K562 (cell line): ENCODE measurements at regions not wholly inside any gene's neighbourhood (a gene's known extent, or its start where the extent isn't known, plus 50 kb on each side); places are given as distances from the start of the nearest gene placed in this dataset.

Experiments used
- ATAC-seq: fragments of 200-7000 bp; cut with Tn5 transposase; 3 replicates; pipeline ENCODE4 v1.9.1; 2020; ENCODE audit warnings: moderate library complexity
- BruUV-seq: library from RNA; stranded (reverse); fragments of 400-500 nt; replicated peaks from 2 replicates; lab custom pipeline; 2021; lab: Mats Ljungman, UMichigan
- CTCF ChIA-PET: fragments of 300-600 bp; formaldehyde crosslinking; extraction: SDS; loops from one replicate; lab custom pipeline; 2021; ENCODE audit warnings: low intra/inter-chr PET ratio; lab: Yijun Ruan, JAX
- POLR2A ChIA-PET: fragments of 300-600, 350-650 bp; sonication (Branson Sonifier 250); formaldehyde crosslinking; extraction: SDS; loops from one replicate; lab custom pipeline; 2021; ENCODE audit warnings: antibody characterized with exemption, inconsistent platforms; lab: Yijun Ruan, JAX
- DNase-seq, 4 experiments: peaks; one replicate each; pipeline versions ENCODE4 v3.0.0 to v3.0.0-alpha.2; 2011 to 2018; ENCODE audit warnings: low spot score in 3 of 4, mixed read lengths in 3 of 4; ENCODE audit errors: extremely low read depth in 1 of 4
- FAIRE-seq: peaks from 2 replicates; lab custom pipeline; 2011; peaks lifted over from hg19 to GRCh38; lab: Jason Lieb, UNC
- H2AFZ ChIP-seq: 2 replicates; pipeline ENCODE4 v1.6.0; 2011; ENCODE audit warnings: low read depth, low read length, control low read depth, inconsistent platforms
- H3K27ac ChIP-seq: fragments of 200-600 bp; 3 replicates; pipeline ENCODE4 v1.8.0; 2011; ENCODE audit warnings: low read depth, mild to moderate bottlenecking, control low read depth, inconsistent platforms, low read length, moderate library complexity, mixed read lengths; ENCODE audit errors: extremely low read depth
- H3K27me3 ChIP-seq, 2 experiments: fragments of 300-600 bp in 1 of 2; 2 replicates in 1 of 2; 3 replicates in 1 of 2; pipeline versions ENCODE4 v1.6.0 to v1.8.0; 2011; ENCODE audit warnings: inconsistent platforms in 2 of 2, low read length in 2 of 2, mild to moderate bottlenecking in 1 of 2, mixed read lengths in 1 of 2, moderate library complexity in 1 of 2; ENCODE audit not compliant: control insufficient read depth in 2 of 2, insufficient read depth in 2 of 2
- H3K36me3 ChIP-seq: fragments of 300-600 bp; 3 replicates; pipeline ENCODE4 v1.8.0; 2011; ENCODE audit warnings: mild to moderate bottlenecking, low read length, inconsistent platforms; ENCODE audit not compliant: control insufficient read depth, insufficient read depth
- H3K4me1 ChIP-seq, 2 experiments: fragments of 200-600 bp in 1 of 2; replicated peaks in 1 of 2; 2 replicates in 1 of 2; 3 replicates in 1 of 2; pipeline versions ENCODE4 v1.5.1 to v1.8.0; 2011; ENCODE audit warnings: inconsistent platforms in 2 of 2, low read length in 2 of 2, mild to moderate bottlenecking in 1 of 2, mixed read lengths in 1 of 2, moderate library complexity in 1 of 2; ENCODE audit not compliant: control insufficient read depth in 2 of 2, insufficient read depth in 2 of 2
- H3K4me2 ChIP-seq: 2 replicates; pipeline ENCODE4 v1.6.1; 2011; ENCODE audit warnings: low read length, control low read depth, inconsistent platforms, mixed read lengths; ENCODE audit not compliant: insufficient read depth
- H3K4me3 ChIP-seq: fragments of 200-600 bp; sonication (generic), shearing (Covaris generic); 2 replicates; pipeline ENCODE4 v1.5.1; 2016; ENCODE audit warnings: control low read depth, inconsistent platforms
- H3K79me2 ChIP-seq: fragments of 200-600 bp; 3 replicates; pipeline ENCODE4 v1.8.0; 2011; ENCODE audit warnings: low read length, inconsistent platforms; ENCODE audit not compliant: control insufficient read depth, insufficient read depth
- H3K9ac ChIP-seq, 2 experiments: 2 replicates each; pipeline versions ENCODE4 v1.6.0 to v1.6.1; 2011; ENCODE audit warnings: low read depth in 2 of 2, low read length in 2 of 2, control low read depth in 1 of 2, inconsistent platforms in 1 of 2, mild to moderate bottlenecking in 1 of 2, mixed read lengths in 1 of 2; ENCODE audit not compliant: insufficient read depth in 1 of 2
- H3K9me1 ChIP-seq: one replicate; pipeline ENCODE4 v1.6.0; 2011; ENCODE audit warnings: inconsistent platforms, mild to moderate bottlenecking, low read length, moderate library complexity; ENCODE audit not compliant: control insufficient read depth, insufficient read depth
- H3K9me3 ChIP-seq: replicated peaks from 2 replicates; pipeline ENCODE4 v1.5.1; 2011; ENCODE audit warnings: low read depth, low read length, inconsistent platforms; ENCODE audit not compliant: control insufficient read depth, insufficient read depth
- H4K20me1 ChIP-seq: replicated peaks from 2 replicates; pipeline ENCODE4 v1.6.1; 2011; ENCODE audit warnings: low read length, inconsistent platforms, mixed read lengths; ENCODE audit not compliant: control insufficient read depth, insufficient read depth
- BCOR ChIP-seq: fragments of 450-650 bp; IDR thresholded peaks from 2 replicates; pipeline ENCODE4 v1.6.1; 2016
- CHD4 ChIP-seq: fragments of 200-600 bp; sonication (generic); IDR thresholded peaks from 3 replicates; pipeline ENCODE4 v1.6.1; 2012; ENCODE audit warnings: low read depth, mild to moderate bottlenecking, mixed read lengths, low read length, inconsistent platforms; ENCODE audit not compliant: insufficient read depth, insufficient replicate concordance, poor library complexity, severe bottlenecking
- E2F1 ChIP-seq: sonication (generic); formaldehyde crosslinking; IDR thresholded peaks from 2 replicates; pipeline ENCODE4 v1.8.1; 2023; ENCODE audit warnings: mild to moderate bottlenecking, missing genetic modification reagents, moderate library complexity
- NCOA4 ChIP-seq: fragments of 450-650 bp; IDR thresholded peaks from 2 replicates; pipeline ENCODE4 v1.6.1; 2018; ENCODE audit warnings: mild to moderate bottlenecking; ENCODE audit not compliant: partially characterized antibody
- POLR2G ChIP-seq: fragments of 200-400 bp; formaldehyde crosslinking; IDR thresholded peaks from 2 replicates; pipeline ENCODE4 v1.6.1; 2017; ENCODE audit warnings: low read depth, mild to moderate bottlenecking, antibody characterized with exemption, low read length, moderate library complexity
- SPI1 ChIP-seq: IDR thresholded peaks from 2 replicates; pipeline ENCODE4 v1.6.1; 2011; ENCODE audit warnings: low read depth, low read length, control low read depth, borderline replicate concordance
- ZNF23 ChIP-seq: fragments of 250-450 bp; sonication (Bioruptor Pico); IDR thresholded peaks from 2 replicates; pipeline ENCODE4 v1.4.0; 2020; ENCODE audit warnings: mild to moderate bottlenecking
- ZNF449 ChIP-seq: fragments of 250-450 bp; sonication (Bioruptor Pico); IDR thresholded peaks from 2 replicates; pipeline ENCODE4 v1.8.0; 2022; ENCODE audit warnings: moderate library complexity, mild to moderate bottlenecking, inconsistent platforms
- ZZZ3 ChIP-seq: fragments of 450-650 bp; IDR thresholded peaks from 2 replicates; pipeline ENCODE4 v1.6.1; 2016; ENCODE audit warnings: antibody characterized with exemption, mild to moderate bottlenecking, moderate library complexity
- WGBS: fragments of 100-300 bp; shearing (Covaris generic); methylation state at CpG from one replicate; pipeline ENCODE4 v1.1.6; 2016; ENCODE audit warnings: low coverage, mixed read lengths; ENCODE audit not compliant: insufficient coverage; ENCODE audit errors: missing lambda C conversion rate; 5-methylcytosine and 5-hydroxymethylcytosine counted together
- in situ Hi-C: fragments of 300-500 bp; cut with MboI; formaldehyde crosslinking; loops from 4 replicates; pipeline ENCODE4 v1.15.0; 2018; ENCODE audit warnings: inconsistent platforms, mixed read lengths
- intact Hi-C: fragments of 100-400 bp; cut with micrococcal nuclease; formaldehyde crosslinking; loops from 2 replicates; pipeline ENCODE4 v1.14.2; 2022

GRCh38 chr9:119083673-119084072, 285.6 kb downstream of the BRINP1 start:
- no peak overlapping the region for H3K4me3 ChIP-seq
- FAIRE-seq (no peak), DNase-seq (no peak), ATAC-seq (no peak)
- H3K9ac ChIP-seq = no peak overlapping the region
- in situ Hi-C loops (no loop called here), intact Hi-C loops (no loop called here)
- H3K9me3 ChIP-seq = no peaks in the 10 kb centered on the region
- no peaks in the 10 kb centered on the region for H3K36me3 ChIP-seq
- TF ChIP-seq ZNF449 (CRISPR knock-in tag) (no peak), E2F1 (CRISPR knock-in tag) (no peak), SPI1 (no peak), NCOA4 (no peak), POLR2G (no peak), BCOR (no peak), ZNF23 (CRISPR knock-in tag) (no peak), ZZZ3 (no peak), CHD4 (no peak)
- no peaks in the 10 kb centered on the region for H3K4me1 ChIP-seq
- H2AFZ ChIP-seq = no peak overlapping the region
- no peak overlapping the region for H3K27ac ChIP-seq
- H4K20me1 ChIP-seq = no peaks in the 10 kb centered on the region
- no peaks in the 10 kb centered on the region for H3K79me2 ChIP-seq
- no peaks in the 10 kb centered on the region for H3K27me3 ChIP-seq
- POLR2A ChIA-PET = no interaction called here
- H3K4me2 ChIP-seq = no peak overlapping the region
- no TSS peak for BruUV-seq
- 0% methylated on average over 3 of the region's 3 CpGs for WGBS
- CTCF ChIA-PET = no interaction called here
- H3K9me1 ChIP-seq = no peaks in the 10 kb centered on the region
